HepG2 (cell line): ENCODE measurements at regions not wholly inside any gene's neighbourhood (a gene's known extent, or its start where the extent isn't known, plus 50 kb on each side); places are given as distances from the start of the nearest gene placed in this dataset.

ENCODE experiments used
- ATAC-seq: fragments of 200-7000 bp; cut with Tn5 transposase; 3 replicates; pipeline ENCODE4 v1.9.1; 2020; ENCODE audit warnings: mild to moderate bottlenecking, moderate library complexity
- BruUV-seq: library from RNA; stranded (reverse); fragments of 400-500 nt; replicated peaks from 2 replicates; lab custom pipeline; 2021; lab: Mats Ljungman, UMichigan
- CTCF ChIA-PET: fragments of 300-600 bp; formaldehyde crosslinking; extraction: SDS; loops from one replicate; lab custom pipeline; 2021; ENCODE audit warnings: low total read pairs, inconsistent platforms, low intra/inter-chr PET ratio; lab: Yijun Ruan, JAX
- POLR2A ChIA-PET: fragments of 350-600 bp; sonication (Branson Sonifier 250); formaldehyde crosslinking; loops from one replicate; lab custom pipeline; 2020; ENCODE audit warnings: antibody characterized with exemption, inconsistent platforms; lab: Yijun Ruan, JAX
- DNase-seq: peaks from one replicate; pipeline ENCODE4 v3.0.0-alpha.2; 2015; ENCODE audit warnings: low spot score
- FAIRE-seq: peaks from 3 replicates; lab custom pipeline; 2011; peaks lifted over from hg19 to GRCh38; lab: Jason Lieb, UNC
- H2AFZ ChIP-seq: one replicate; pipeline ENCODE4 v1.6.1; 2011; ENCODE audit warnings: low read length, inconsistent platforms
- H3K27ac ChIP-seq: fragments of 300-600 bp; 3 replicates; pipeline ENCODE4 v1.8.0; 2011; ENCODE audit warnings: mixed run types, mild to moderate bottlenecking, mixed read lengths, low read length, inconsistent platforms; ENCODE audit not compliant: insufficient read depth; ENCODE audit errors: extremely low read length
- H3K27me3 ChIP-seq, 2 experiments: fragments of 200-600 bp in 1 of 2; 2 replicates in 1 of 2; 3 replicates in 1 of 2; pipeline versions ENCODE4 v1.6.0 to v1.8.0; 2011; ENCODE audit warnings: low read length in 2 of 2, mild to moderate bottlenecking in 2 of 2, moderate library complexity in 2 of 2, inconsistent platforms in 1 of 2; ENCODE audit not compliant: insufficient read depth in 2 of 2, control insufficient read depth in 1 of 2
- H3K36me3 ChIP-seq, 2 experiments: fragments of 200-600 bp in 1 of 2; replicated peaks in 1 of 2; 2 replicates in 1 of 2; 3 replicates in 1 of 2; pipeline versions ENCODE4 v1.5.1 to v1.8.0; 2011; ENCODE audit warnings: low read length in 2 of 2, inconsistent platforms in 1 of 2; ENCODE audit not compliant: insufficient read depth in 2 of 2, control insufficient read depth in 1 of 2
- H3K4me1 ChIP-seq: 2 replicates; pipeline ENCODE4 v1.5.1; 2012; ENCODE audit warnings: low read length, inconsistent platforms; ENCODE audit not compliant: insufficient read depth
- H3K4me2 ChIP-seq: 2 replicates; pipeline ENCODE4 v1.6.0; 2011; ENCODE audit warnings: low read depth, low read length, inconsistent platforms
- H3K4me3 ChIP-seq, 3 experiments: fragments of 200-600 bp in 1 of 3; sonication (generic), shearing (Covaris generic) in 1 of 3; replicated peaks in 1 of 3; 2 replicates each; pipeline ENCODE4 v1.5.1; 2011 to 2016; ENCODE audit warnings: low read length in 3 of 3, inconsistent platforms in 2 of 3, low read depth in 2 of 3, mild to moderate bottlenecking in 2 of 3, control low read depth in 1 of 3, mixed read lengths in 1 of 3; ENCODE audit not compliant: insufficient read depth in 1 of 3
- H3K79me2 ChIP-seq: one replicate; pipeline ENCODE4 v1.6.1; 2011; ENCODE audit warnings: low read length, inconsistent platforms; ENCODE audit not compliant: insufficient read depth
- H3K9ac ChIP-seq: 2 replicates; pipeline ENCODE4 v1.6.0; 2011; ENCODE audit warnings: mild to moderate bottlenecking, low read depth, low read length, inconsistent platforms; ENCODE audit not compliant: insufficient read depth
- H3K9me3 ChIP-seq: 2 replicates; pipeline ENCODE4 v1.5.1; 2012; ENCODE audit warnings: mild to moderate bottlenecking, low read length
- H4K20me1 ChIP-seq: 2 replicates; pipeline ENCODE4 v1.6.0; 2011; ENCODE audit warnings: inconsistent platforms, mild to moderate bottlenecking, low read length, moderate library complexity; ENCODE audit not compliant: insufficient read depth
- GATAD2A ChIP-seq: IDR thresholded peaks from 2 replicates; pipeline ENCODE4 v1.6.1; 2016
- LCORL ChIP-seq, 2 experiments: fragments of 450-650 bp in 1 of 2; sonication (generic) in 1 of 2; formaldehyde crosslinking in 1 of 2; IDR thresholded peaks; 2 replicates each; pipeline versions ENCODE4 v1.5.0 to v1.6.1; 2017 to 2020; ENCODE audit warnings: antibody characterized with exemption in 1 of 2, missing genetic modification reagents in 1 of 2
- MED1 ChIP-seq: sonication (generic); formaldehyde crosslinking; IDR thresholded peaks from 2 replicates; pipeline ENCODE4 v1.4.0; 2020; ENCODE audit warnings: missing genetic modification reagents
- MZF1 ChIP-seq: sonication (generic); formaldehyde crosslinking; IDR thresholded peaks from 2 replicates; pipeline ENCODE4 v1.8.1; 2023; ENCODE audit warnings: mild to moderate bottlenecking, missing genetic modification reagents, borderline replicate concordance
- RFXAP ChIP-seq: sonication (generic); formaldehyde crosslinking; IDR thresholded peaks from 2 replicates; pipeline ENCODE4 v1.4.0; 2020; ENCODE audit warnings: missing genetic modification reagents, borderline replicate concordance
- ZNF709 ChIP-seq: sonication (generic); formaldehyde crosslinking; IDR thresholded peaks from 2 replicates; pipeline ENCODE4 v1.5.0; 2020; ENCODE audit warnings: mild to moderate bottlenecking, missing genetic modification reagents
- WGBS: methylation state at CpG from one replicate; pipeline ENCODE4 v1.1.6; 2017; ENCODE audit warnings: low lambda C conversion rate; 5-methylcytosine and 5-hydroxymethylcytosine counted together
- in situ Hi-C: cut with HindIII; loops from 2 replicates; pipeline ENCODE4 v1.10.0; 2017; ENCODE audit warnings: low pct_unique_long_range_greater_than_20kb; ENCODE audit not compliant: extremely low pct_ligation_motif_present
- intact Hi-C: fragments of 100-400 bp; cut with micrococcal nuclease; formaldehyde crosslinking; loops from one replicate; pipeline ENCODE4 v1.10.0; 2022; ENCODE audit not compliant: unreplicated experiment
- TF ChIP-seq, protein P1 (sequence below): IDR thresholded peaks from 2 replicates; pipeline ENCODE4 v1.6.1; 2016
- TF ChIP-seq, protein P2 (sequence below): IDR thresholded peaks from 2 replicates; pipeline ENCODE4 v1.6.1; 2016; ENCODE audit warnings: low read depth
- TF ChIP-seq, protein P3 (sequence below): fragments of 450-650 bp; IDR thresholded peaks from 2 replicates; pipeline ENCODE4 v1.6.1; 2017
- TF ChIP-seq, protein P4 (sequence below): sonication (generic); formaldehyde crosslinking; IDR thresholded peaks from 2 replicates; pipeline ENCODE4 v1.8.1; 2023; ENCODE audit warnings: missing genetic modification reagents, inconsistent platforms, borderline replicate concordance
- TF ChIP-seq, protein P5 (sequence below): sonication (generic); formaldehyde crosslinking; IDR thresholded peaks from 2 replicates; pipeline ENCODE4 v1.4.0; 2020; ENCODE audit warnings: missing genetic modification reagents
- TF ChIP-seq, protein P6 (sequence below): sonication (generic); formaldehyde crosslinking; IDR thresholded peaks from 2 replicates; pipeline ENCODE4 v1.9.0; 2021; ENCODE audit warnings: missing genetic modification reagents, borderline replicate concordance

DNA sequence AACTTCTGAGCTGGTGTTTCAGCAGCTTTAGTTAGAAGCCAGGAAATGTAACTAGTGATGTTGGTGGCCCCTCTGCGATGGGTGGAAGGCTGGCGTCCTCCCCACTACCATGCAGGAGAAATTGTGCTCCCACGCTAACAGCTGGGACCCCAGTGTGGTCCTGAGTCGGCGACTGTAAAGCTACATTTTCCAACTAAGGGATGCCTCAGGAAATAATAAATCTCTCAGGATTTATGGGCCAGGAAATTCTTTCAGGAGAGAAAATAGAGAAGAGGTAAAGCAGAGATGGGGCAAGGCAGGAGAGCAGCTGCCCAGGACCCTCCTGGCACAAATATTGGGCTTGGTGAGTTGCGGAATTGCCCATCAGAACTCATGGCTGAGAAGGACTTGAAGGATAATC, 186.9 kb downstream of the OPA1 start (continued):
- TF ChIP-seq GATAD2A (CRISPR knock-in tag), result no peak
- TF ChIP-seq RFXAP (CRISPR knock-in tag), result no peak
- TF ChIP-seq, protein P1, sequence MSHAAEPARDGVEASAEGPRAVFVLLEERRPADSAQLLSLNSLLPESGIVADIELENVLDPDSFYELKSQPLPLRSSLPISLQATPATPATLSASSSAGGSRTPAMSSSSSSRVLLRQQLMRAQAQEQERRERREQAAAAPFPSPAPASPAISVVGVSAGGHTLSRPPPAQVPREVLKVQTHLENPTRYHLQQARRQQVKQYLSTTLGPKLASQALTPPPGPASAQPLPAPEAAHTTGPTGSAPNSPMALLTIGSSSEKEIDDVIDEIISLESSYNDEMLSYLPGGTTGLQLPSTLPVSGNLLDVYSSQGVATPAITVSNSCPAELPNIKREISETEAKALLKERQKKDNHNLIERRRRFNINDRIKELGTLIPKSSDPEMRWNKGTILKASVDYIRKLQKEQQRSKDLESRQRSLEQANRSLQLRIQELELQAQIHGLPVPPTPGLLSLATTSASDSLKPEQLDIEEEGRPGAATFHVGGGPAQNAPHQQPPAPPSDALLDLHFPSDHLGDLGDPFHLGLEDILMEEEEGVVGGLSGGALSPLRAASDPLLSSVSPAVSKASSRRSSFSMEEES, result no peak
- TF ChIP-seq, protein P2, sequence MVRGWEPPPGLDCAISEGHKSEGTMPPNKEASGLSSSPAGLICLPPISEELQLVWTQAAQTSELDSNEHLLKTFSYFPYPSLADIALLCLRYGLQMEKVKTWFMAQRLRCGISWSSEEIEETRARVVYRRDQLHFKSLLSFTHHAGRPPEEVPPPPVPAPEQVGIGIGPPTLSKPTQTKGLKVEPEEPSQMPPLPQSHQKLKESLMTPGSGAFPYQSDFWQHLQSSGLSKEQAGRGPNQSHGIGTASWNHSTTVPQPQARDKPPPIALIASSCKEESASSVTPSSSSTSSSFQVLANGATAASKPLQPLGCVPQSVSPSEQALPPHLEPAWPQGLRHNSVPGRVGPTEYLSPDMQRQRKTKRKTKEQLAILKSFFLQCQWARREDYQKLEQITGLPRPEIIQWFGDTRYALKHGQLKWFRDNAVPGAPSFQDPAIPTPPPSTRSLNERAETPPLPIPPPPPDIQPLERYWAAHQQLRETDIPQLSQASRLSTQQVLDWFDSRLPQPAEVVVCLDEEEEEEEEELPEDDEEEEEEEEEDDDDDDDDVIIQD, result no peak

DNA sequence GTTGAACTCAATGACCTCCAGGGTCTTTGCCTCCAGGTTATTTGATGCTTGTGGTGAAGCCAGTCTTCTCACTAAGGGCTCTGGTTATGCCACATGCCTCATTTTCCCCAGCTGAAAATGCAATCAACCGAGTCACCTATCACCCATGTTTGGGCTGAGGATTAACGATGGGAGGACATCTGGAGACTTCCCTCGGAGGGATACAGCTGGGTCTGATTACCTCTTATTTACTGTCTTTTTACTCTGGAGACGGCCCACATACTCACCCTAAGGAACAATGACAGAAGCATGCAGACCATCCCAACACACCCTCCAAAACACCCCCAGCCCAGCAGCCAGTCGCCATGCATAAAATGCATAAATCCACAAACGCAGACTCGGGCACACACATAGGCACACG, 187.4 kb downstream of the OPA1 start:
- ATAC-seq, result no peak
- no peak overlapping the region for H3K9ac ChIP-seq
- peak overlapping the region; percentile 58 for H3K4me2 ChIP-seq
- BruUV-seq, result no TSS peak
- WGBS, result 50% methylated on average over 8 of the region's 8 CpGs
- H3K4me1 ChIP-seq, result peaks cover 77% of the 10 kb centered on the region
- POLR2A ChIA-PET, result interaction anchor here (1.0 to 1.4 kb wide), 3 partner anchors 37 to 536 kb away, joined by 3 to 4 read pairs (median 3); no protein-coding TSS in a partner anchor
- H3K4me3 ChIP-seq, result no peak overlapping the region
- no peaks in the 10 kb centered on the region for H4K20me1 ChIP-seq
- no peak for FAIRE-seq
- CTCF ChIA-PET, result interaction anchor here (0.8 to 2.7 kb wide), 3 partner anchors 115 to 535 kb away, joined by 4 to 17 read pairs (median 8); no protein-coding TSS in a partner anchor
- H3K36me3 ChIP-seq, result no peaks in the 10 kb centered on the region
- in situ Hi-C loops, result loop anchor here (5.0 kb wide), 1 partner anchor 357 kb away; the partner anchor contains the start of gene HES1
- H3K79me2 ChIP-seq, result no peaks in the 10 kb centered on the region
- H3K27me3 ChIP-seq, result peaks cover 0 to 20% of the 10 kb centered on the region in 2 experiments; a peak in 4 of 5 replicates
- no peaks in the 10 kb centered on the region for H3K9me3 ChIP-seq
- no peak for DNase-seq
- H2AFZ ChIP-seq, result no peak overlapping the region
- intact Hi-C loops, result loop anchor here (2.0 to 5.0 kb wide), 2 partner anchors 116 to 297 kb away; no protein-coding TSS in a partner anchor
- H3K27ac ChIP-seq, result no peak overlapping the region
- TF ChIP-seq ZNF709 (CRISPR knock-in tag), result no peak
- TF ChIP-seq, protein P3, sequence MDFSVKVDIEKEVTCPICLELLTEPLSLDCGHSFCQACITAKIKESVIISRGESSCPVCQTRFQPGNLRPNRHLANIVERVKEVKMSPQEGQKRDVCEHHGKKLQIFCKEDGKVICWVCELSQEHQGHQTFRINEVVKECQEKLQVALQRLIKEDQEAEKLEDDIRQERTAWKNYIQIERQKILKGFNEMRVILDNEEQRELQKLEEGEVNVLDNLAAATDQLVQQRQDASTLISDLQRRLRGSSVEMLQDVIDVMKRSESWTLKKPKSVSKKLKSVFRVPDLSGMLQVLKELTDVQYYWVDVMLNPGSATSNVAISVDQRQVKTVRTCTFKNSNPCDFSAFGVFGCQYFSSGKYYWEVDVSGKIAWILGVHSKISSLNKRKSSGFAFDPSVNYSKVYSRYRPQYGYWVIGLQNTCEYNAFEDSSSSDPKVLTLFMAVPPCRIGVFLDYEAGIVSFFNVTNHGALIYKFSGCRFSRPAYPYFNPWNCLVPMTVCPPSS, result no peak
- no peak for TF ChIP-seq LCORL (IDR thresholded peaks at IDR 0.05)
- TF ChIP-seq LCORL (CRISPR knock-in tag; IDR thresholded peaks at IDR 0.05), result no peak
- TF ChIP-seq MZF1 (CRISPR knock-in tag), result no peak
- TF ChIP-seq, protein P4, sequence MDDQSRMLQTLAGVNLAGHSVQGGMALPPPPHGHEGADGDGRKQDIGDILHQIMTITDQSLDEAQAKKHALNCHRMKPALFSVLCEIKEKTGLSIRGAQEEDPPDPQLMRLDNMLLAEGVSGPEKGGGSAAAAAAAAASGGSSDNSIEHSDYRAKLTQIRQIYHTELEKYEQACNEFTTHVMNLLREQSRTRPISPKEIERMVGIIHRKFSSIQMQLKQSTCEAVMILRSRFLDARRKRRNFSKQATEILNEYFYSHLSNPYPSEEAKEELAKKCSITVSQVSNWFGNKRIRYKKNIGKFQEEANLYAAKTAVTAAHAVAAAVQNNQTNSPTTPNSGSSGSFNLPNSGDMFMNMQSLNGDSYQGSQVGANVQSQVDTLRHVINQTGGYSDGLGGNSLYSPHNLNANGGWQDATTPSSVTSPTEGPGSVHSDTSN (CRISPR knock-in tag), result no peak
- TF ChIP-seq, protein P5, sequence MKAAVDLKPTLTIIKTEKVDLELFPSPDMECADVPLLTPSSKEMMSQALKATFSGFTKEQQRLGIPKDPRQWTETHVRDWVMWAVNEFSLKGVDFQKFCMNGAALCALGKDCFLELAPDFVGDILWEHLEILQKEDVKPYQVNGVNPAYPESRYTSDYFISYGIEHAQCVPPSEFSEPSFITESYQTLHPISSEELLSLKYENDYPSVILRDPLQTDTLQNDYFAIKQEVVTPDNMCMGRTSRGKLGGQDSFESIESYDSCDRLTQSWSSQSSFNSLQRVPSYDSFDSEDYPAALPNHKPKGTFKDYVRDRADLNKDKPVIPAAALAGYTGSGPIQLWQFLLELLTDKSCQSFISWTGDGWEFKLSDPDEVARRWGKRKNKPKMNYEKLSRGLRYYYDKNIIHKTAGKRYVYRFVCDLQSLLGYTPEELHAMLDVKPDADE (CRISPR knock-in tag), result no peak
- TF ChIP-seq, protein P6, sequence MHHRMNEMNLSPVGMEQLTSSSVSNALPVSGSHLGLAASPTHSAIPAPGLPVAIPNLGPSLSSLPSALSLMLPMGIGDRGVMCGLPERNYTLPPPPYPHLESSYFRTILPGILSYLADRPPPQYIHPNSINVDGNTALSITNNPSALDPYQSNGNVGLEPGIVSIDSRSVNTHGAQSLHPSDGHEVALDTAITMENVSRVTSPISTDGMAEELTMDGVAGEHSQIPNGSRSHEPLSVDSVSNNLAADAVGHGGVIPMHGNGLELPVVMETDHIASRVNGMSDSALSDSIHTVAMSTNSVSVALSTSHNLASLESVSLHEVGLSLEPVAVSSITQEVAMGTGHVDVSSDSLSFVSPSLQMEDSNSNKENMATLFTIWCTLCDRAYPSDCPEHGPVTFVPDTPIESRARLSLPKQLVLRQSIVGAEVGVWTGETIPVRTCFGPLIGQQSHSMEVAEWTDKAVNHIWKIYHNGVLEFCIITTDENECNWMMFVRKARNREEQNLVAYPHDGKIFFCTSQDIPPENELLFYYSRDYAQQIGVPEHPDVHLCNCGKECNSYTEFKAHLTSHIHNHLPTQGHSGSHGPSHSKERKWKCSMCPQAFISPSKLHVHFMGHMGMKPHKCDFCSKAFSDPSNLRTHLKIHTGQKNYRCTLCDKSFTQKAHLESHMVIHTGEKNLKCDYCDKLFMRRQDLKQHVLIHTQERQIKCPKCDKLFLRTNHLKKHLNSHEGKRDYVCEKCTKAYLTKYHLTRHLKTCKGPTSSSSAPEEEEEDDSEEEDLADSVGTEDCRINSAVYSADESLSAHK (CRISPR knock-in tag), result no peak
- no peak for TF ChIP-seq MED1 (CRISPR knock-in tag)
